SK-N-SH (cell line): ENCODE measurements at regions not wholly inside any gene's neighbourhood (a gene's known extent, or its start where the extent isn't known, plus 50 kb on each side); places are given as distances from the start of the nearest gene placed in this dataset.

Experiments
- CHD2 ChIP-seq: fragments of 150-350 bp; IDR thresholded peaks from 2 replicates; pipeline ENCODE4 v1.6.1; 2018; ENCODE audit warnings: low read length; ENCODE audit not compliant: partially characterized antibody
- EZH2phosphoT487 ChIP-seq: fragments of 200-600 bp; sonication (generic); IDR thresholded peaks from 2 replicates; pipeline ENCODE4 v1.6.1; 2017; ENCODE audit warnings: low read depth, mixed run types, mild to moderate bottlenecking, antibody characterized with exemption, moderate library complexity, borderline replicate concordance
- GABPA ChIP-seq: IDR thresholded peaks from 2 replicates; pipeline ENCODE4 v1.4.0; 2012; ENCODE audit warnings: low read depth, mild to moderate bottlenecking
- MAX ChIP-seq: IDR thresholded peaks from 2 replicates; pipeline ENCODE4 v1.4.0; 2012; ENCODE audit warnings: low read depth
- POLR2AphosphoS5 ChIP-seq: IDR thresholded peaks from 2 replicates; pipeline ENCODE4 v1.6.1; 2012; ENCODE audit warnings: low read depth, low read length
- RFX5 ChIP-seq: IDR thresholded peaks from 2 replicates; pipeline ENCODE4 v1.6.1; 2012; ENCODE audit warnings: mild to moderate bottlenecking, improper control_type of control experiment, low read length
- SMC3 ChIP-seq: IDR thresholded peaks from 2 replicates; pipeline ENCODE4 v1.6.1; 2012; ENCODE audit warnings: low read depth, low read length, improper control_type of control experiment
- USF2 ChIP-seq: fragments of 150-350 bp; IDR thresholded peaks from 2 replicates; pipeline ENCODE4 v1.6.1; 2017; ENCODE audit warnings: antibody characterized with exemption, low read length, low read depth, borderline replicate concordance
- YY1 ChIP-seq: IDR thresholded peaks from 2 replicates; pipeline ENCODE4 v1.4.0; 2012; ENCODE audit warnings: low read depth, mild to moderate bottlenecking
- TF ChIP-seq, protein P1 (sequence below): fragments of 200-600 bp; sonication (generic); IDR thresholded peaks from 2 replicates; pipeline ENCODE4 v1.6.1; 2017; ENCODE audit warnings: antibody characterized with exemption, mild to moderate bottlenecking, moderate library complexity

GRCh38 chr4:189802884-189803283, 137.8 kb upstream of the FRG1 start:
- TF ChIP-seq MAX (no peak), POLR2AphosphoS5 (no peak), YY1 (no peak), RFX5 (no peak), CHD2 (no peak), GABPA (no peak), USF2 (no peak), EZH2phosphoT487 (no peak), SMC3 (peak; percentile 5; the same call in 1 of the 2 replicates)
- TF ChIP-seq, protein P1, sequence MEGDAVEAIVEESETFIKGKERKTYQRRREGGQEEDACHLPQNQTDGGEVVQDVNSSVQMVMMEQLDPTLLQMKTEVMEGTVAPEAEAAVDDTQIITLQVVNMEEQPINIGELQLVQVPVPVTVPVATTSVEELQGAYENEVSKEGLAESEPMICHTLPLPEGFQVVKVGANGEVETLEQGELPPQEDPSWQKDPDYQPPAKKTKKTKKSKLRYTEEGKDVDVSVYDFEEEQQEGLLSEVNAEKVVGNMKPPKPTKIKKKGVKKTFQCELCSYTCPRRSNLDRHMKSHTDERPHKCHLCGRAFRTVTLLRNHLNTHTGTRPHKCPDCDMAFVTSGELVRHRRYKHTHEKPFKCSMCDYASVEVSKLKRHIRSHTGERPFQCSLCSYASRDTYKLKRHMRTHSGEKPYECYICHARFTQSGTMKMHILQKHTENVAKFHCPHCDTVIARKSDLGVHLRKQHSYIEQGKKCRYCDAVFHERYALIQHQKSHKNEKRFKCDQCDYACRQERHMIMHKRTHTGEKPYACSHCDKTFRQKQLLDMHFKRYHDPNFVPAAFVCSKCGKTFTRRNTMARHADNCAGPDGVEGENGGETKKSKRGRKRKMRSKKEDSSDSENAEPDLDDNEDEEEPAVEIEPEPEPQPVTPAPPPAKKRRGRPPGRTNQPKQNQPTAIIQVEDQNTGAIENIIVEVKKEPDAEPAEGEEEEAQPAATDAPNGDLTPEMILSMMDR = no peak
